Brain microvascular endothelial cell (primary cell): ENCODE measurements at regions not wholly inside any gene's neighbourhood (a gene's known extent, or its start where the extent isn't known, plus 50 kb on each side); places are given as distances from the start of the nearest gene placed in this dataset.

Source experiments
- DNase-seq: peaks from one replicate; pipeline ENCODE4 v3.0.0-alpha.2; 2020
- H3K27ac ChIP-seq: fragments of 250-450 bp; sonication (Bioruptor Pico); 2 replicates; pipeline ENCODE4 v1.5.1; 2020; ENCODE audit warnings: mild to moderate bottlenecking, moderate library complexity
- H3K27me3 ChIP-seq: fragments of 250-450 bp; sonication (Bioruptor Pico); replicated peaks from 2 replicates; pipeline ENCODE4 v1.5.1; 2020; ENCODE audit warnings: mild to moderate bottlenecking
- H3K36me3 ChIP-seq: fragments of 250-450 bp; sonication (Bioruptor Pico); replicated peaks from 2 replicates; pipeline ENCODE4 v1.5.1; 2020; ENCODE audit warnings: mild to moderate bottlenecking
- H3K4me3 ChIP-seq: 2 replicates; pipeline ENCODE4 v1.5.1; 2011; ENCODE audit warnings: low read depth, mild to moderate bottlenecking, control low read depth, low read length, moderate library complexity
- in situ Hi-C: cut with HindIII; loops from 2 replicates; pipeline ENCODE4 v1.10.0; 2017; ENCODE audit warnings: low sequenced_read_pairs, low pct_ligation_motif_present
- TF ChIP-seq, protein P1 (sequence below): IDR thresholded peaks from 2 replicates; pipeline ENCODE4 v1.5.1; 2011; ENCODE audit warnings: low read depth, mild to moderate bottlenecking, moderate library complexity, low read length, control low read depth, inconsistent platforms; ENCODE audit errors: missing control alignments

DNA sequence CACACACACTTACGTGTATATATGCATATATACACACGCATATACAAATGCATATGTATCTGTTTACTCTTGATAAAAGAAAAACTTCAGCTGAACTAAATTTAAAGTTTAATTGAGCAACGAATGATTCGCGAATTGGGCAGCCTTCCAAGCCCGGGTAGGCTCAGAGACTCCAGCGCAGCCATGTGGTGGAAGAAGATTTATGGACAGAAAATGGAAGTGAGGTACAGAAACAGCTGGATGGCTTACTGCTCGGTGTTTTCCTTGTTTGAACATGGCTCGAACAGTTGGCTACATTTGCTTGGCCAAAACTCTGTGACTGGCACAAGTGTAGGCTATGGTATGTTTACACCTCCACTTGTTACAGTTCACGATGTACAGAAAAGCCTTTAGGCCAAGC is 239.3 kb upstream of the PRDM9 start:
- no peak for DNase-seq
- Histone ChIP-seq H3K27me3 (no peaks in the 10 kb centered on the region), H3K36me3 (no peaks in the 10 kb centered on the region), H3K27ac (no peak overlapping the region), H3K4me3 (no peak overlapping the region)
- in situ Hi-C loops = no loop called here
- TF ChIP-seq, protein P1, sequence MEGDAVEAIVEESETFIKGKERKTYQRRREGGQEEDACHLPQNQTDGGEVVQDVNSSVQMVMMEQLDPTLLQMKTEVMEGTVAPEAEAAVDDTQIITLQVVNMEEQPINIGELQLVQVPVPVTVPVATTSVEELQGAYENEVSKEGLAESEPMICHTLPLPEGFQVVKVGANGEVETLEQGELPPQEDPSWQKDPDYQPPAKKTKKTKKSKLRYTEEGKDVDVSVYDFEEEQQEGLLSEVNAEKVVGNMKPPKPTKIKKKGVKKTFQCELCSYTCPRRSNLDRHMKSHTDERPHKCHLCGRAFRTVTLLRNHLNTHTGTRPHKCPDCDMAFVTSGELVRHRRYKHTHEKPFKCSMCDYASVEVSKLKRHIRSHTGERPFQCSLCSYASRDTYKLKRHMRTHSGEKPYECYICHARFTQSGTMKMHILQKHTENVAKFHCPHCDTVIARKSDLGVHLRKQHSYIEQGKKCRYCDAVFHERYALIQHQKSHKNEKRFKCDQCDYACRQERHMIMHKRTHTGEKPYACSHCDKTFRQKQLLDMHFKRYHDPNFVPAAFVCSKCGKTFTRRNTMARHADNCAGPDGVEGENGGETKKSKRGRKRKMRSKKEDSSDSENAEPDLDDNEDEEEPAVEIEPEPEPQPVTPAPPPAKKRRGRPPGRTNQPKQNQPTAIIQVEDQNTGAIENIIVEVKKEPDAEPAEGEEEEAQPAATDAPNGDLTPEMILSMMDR = no peak

DNA sequence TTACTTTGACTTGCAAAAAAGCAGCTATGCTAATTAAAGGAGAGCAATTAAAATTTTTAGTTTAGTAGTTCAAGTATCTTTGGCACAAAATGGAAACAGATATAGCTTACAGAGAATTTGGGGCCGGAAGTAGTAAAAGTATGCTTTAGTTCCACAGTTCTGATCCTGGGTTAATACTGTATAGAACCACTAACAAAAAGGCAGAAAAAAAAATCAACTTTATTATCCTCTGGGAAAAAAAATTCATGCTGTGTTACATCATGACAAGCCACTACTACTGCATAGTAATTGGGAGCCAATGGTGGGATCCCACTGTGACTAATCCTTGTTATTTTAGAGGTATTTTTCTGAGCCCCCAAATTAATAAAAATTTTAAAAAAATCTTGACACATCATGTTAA is 246.8 kb upstream of the PRDM9 start:
- DNase-seq = no peak
- H3K27ac ChIP-seq = no peak overlapping the region
- no peaks in the 10 kb centered on the region for H3K27me3 ChIP-seq
- TF ChIP-seq, protein P1 = no peak
- no peaks in the 10 kb centered on the region for H3K36me3 ChIP-seq
- H3K4me3 ChIP-seq = no peak overlapping the region
- in situ Hi-C loops = no loop called here

DNA sequence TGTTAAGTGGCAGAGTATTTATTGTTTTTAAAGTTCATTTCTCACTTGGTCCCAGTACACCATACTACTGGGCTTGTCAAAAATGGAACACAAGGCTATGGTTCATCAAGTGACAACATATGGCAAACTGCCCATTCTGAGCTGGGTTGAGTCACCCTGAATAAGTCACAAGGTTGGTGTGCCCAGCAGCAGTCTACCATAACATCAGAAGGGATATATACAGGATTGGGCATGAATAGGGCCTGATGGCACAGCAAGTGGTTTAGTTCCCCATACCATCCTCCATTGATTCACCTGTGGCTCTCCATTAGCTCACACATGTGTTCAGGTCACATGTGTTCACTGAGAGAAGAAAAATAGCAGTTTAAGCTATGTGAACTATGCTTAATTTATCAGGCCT is 249.8 kb upstream of the PRDM9 start:
- TF ChIP-seq, protein P1 = no peak
- Histone ChIP-seq H3K36me3 (no peaks in the 10 kb centered on the region), H3K27ac (no peak overlapping the region), H3K27me3 (no peaks in the 10 kb centered on the region), H3K4me3 (no peak overlapping the region)
- DNase-seq = no peak
- in situ Hi-C loops = no loop called here

DNA sequence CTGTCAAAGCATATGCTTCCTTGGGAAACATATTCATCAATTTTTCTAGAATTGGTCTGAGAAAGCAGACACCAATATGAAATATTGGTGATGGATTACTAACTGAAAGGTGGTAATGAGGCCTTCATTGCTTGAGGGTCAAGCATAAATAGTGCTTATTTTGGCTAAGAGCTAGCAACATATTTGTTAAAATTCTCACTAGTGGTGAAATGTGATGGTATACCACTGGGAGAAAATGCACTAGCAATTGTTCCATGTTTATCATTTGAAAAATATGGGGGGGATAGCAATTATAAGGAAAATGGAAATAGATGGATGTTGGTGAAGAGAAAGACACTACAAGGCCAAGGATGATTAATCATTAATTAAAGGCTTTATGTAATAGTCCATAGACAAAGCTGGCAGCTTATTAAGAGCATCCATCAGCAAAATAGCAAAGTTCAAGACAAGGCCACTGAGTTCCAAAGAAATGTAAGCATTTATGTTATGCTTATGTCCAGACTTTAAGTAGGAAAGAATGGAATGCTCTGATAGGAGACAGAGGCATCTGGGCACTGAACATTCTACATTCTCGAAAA is 253.7 kb upstream of the PRDM9 start:
- Histone ChIP-seq H3K27ac (no peak overlapping the region), H3K4me3 (no peak overlapping the region), H3K36me3 (no peaks in the 10 kb centered on the region), H3K27me3 (no peaks in the 10 kb centered on the region)
- in situ Hi-C loops = no loop called here
- no peak for DNase-seq
- TF ChIP-seq, protein P1 = no peak

DNA sequence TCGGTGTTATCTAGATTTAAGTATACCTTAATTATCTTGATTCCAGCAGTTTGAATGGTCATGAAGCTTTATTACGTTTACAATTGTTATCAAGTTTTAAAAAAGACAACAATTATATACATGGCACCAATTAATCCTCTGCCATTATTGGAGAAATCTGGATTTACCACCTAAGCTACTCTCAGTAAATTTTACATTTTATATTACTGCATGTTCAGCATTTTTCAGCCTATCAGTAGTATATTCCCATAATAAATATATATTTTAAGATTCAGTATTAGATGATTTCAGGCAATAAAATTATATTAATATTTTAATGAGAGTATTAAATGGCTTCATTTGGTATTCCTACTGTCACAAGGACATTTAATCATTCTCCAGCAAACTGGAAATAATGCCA is 264.5 kb upstream of the PRDM9 start:
- Histone ChIP-seq H3K36me3 (no peaks in the 10 kb centered on the region), H3K4me3 (no peak overlapping the region), H3K27me3 (no peaks in the 10 kb centered on the region), H3K27ac (no peak overlapping the region)
- in situ Hi-C loops = no loop called here
- TF ChIP-seq, protein P1 = no peak
- no peak for DNase-seq

DNA sequence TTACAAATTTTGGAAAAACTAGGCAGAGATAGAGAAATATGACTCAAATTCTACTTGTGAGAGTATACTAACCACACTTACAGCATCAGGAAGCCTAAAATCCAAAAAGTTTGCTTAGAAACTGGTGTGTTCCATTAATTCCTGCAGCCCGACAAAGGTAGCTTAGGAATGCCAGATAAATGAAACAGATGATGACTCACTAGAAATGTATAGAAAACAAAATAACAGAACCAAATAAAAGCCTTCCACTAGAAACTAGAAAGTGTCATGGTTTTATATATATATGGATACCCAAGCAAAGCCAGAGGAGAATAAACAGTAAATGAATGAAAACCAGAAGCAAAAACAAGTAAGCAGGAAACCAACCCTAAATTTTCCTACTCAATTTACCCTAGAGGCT is 272.2 kb upstream of the PRDM9 start:
- in situ Hi-C loops = no loop called here
- no peak for DNase-seq
- TF ChIP-seq, protein P1 = no peak
- Histone ChIP-seq H3K27ac (no peak overlapping the region), H3K4me3 (no peak overlapping the region), H3K36me3 (no peaks in the 10 kb centered on the region), H3K27me3 (no peaks in the 10 kb centered on the region)
